Peyer's patch (tissue), 4 donors: ENCODE measurements at regions not wholly inside any gene's neighbourhood (a gene's known extent, or its start where the extent isn't known, plus 50 kb on each side); places are given as distances from the start of the nearest gene placed in this dataset.

ENCODE experiments used
- DNase-seq, 3 donors: peaks; one replicate each; pipeline ENCODE4 v3.0.0-alpha.2; 2017 to 2019
- H3K27ac ChIP-seq, 4 donors: fragments of 200-600 bp; sonication (generic); one replicate each; pipeline ENCODE4 v1.5.1; 2016 to 2019
- H3K27me3 ChIP-seq, 2 donors: fragments of 200-600 bp; sonication (generic); one replicate each; pipeline ENCODE4 v1.5.1; 2019
- H3K36me3 ChIP-seq, 3 donors: fragments of 200-600 bp; sonication (generic); one replicate each; pipeline ENCODE4 v1.5.1; 2016 to 2019
- H3K4me1 ChIP-seq, 4 donors: fragments of 200-600 bp; sonication (generic); one replicate each; pipeline ENCODE4 v1.5.1; 2016 to 2019
- H3K4me3 ChIP-seq, 4 donors: fragments of 200-600 bp; sonication (generic); 1 replicate in 3 of 4; 2 replicates in 1 of 4; pipeline ENCODE4 v1.5.1; 2016 to 2019; ENCODE audit warnings: mild to moderate bottlenecking in 1 of 4
- H3K9me3 ChIP-seq, 4 donors: fragments of 200-600 bp; sonication (generic); one replicate each; pipeline ENCODE4 v1.5.1; 2016 to 2019; ENCODE audit warnings: mild to moderate bottlenecking in 1 of 4
- CTCF ChIP-seq, 6 experiments: fragments of 450-650 bp in 4 of 6; fragments of 200-600 bp in 2 of 6; sonication (generic) in 1 of 6; IDR thresholded peaks; one replicate each; pipeline ENCODE4 v1.5.1; 2017 to 2019; ENCODE audit warnings: antibody characterized with exemption in 6 of 6, mild to moderate bottlenecking in 3 of 6, moderate library complexity in 1 of 6
- POLR2A ChIP-seq, 2 donors: fragments of 450-650 bp; IDR thresholded peaks; one replicate each; pipeline ENCODE4 v1.5.1; 2017; ENCODE audit warnings: antibody characterized with exemption in 2 of 2, mild to moderate bottlenecking in 2 of 2, moderate library complexity in 2 of 2

- Histone ChIP-seq H3K27me3 (no peaks in the 10 kb centered on the region), H3K27ac (no peak overlapping the region), H3K36me3 (no peaks in the 10 kb centered on the region), H3K9me3 (no peaks in the 10 kb centered on the region), H3K4me3 (no peak overlapping the region), H3K4me1 (no peaks in the 10 kb centered on the region)
- no peak for DNase-seq
- TF ChIP-seq POLR2A (IDR thresholded peaks at IDR 0.05) (no peak), CTCF (IDR thresholded peaks at IDR 0.05) (no peak)
Measured at GRCh38 chr4:123077330-123077729, 154.9 kb upstream of the NUDT6 start.

- no peak for DNase-seq
- TF ChIP-seq POLR2A (IDR thresholded peaks at IDR 0.05) (no peak), CTCF (IDR thresholded peaks at IDR 0.05) (no peak)
- Histone ChIP-seq H3K4me3 (no peak overlapping the region), H3K27ac (no peak overlapping the region), H3K9me3 (no peaks in the 10 kb centered on the region), H3K4me1 (no peaks in the 10 kb centered on the region), H3K36me3 (no peaks in the 10 kb centered on the region), H3K27me3 (no peaks in the 10 kb centered on the region)
Measured at GRCh38 chr4:123081971-123082370, 159.6 kb upstream of the NUDT6 start.

GRCh38 chr4:123083646-123084045 lies 161.2 kb upstream of the NUDT6 start:
- no peak overlapping the region for H3K27ac ChIP-seq
- no peak overlapping the region for H3K4me3 ChIP-seq
- no peaks in the 10 kb centered on the region for H3K36me3 ChIP-seq
- H3K9me3 ChIP-seq, result no peaks in the 10 kb centered on the region
- no peaks in the 10 kb centered on the region for H3K4me1 ChIP-seq
- no peaks in the 10 kb centered on the region for H3K27me3 ChIP-seq
- no peak for TF ChIP-seq POLR2A (IDR thresholded peaks at IDR 0.05)
- no peak for DNase-seq

GRCh38 chr4:123088501-123088900 lies 166.1 kb upstream of the NUDT6 start:
- Histone ChIP-seq H3K4me3 (no peak overlapping the region), H3K4me1 (no peaks in the 10 kb centered on the region), H3K27ac (no peak overlapping the region), H3K36me3 (peaks cover 0 to 6% (median 0%) of the 10 kb centered on the region in 3 donors), H3K27me3 (no peaks in the 10 kb centered on the region), H3K9me3 (no peaks in the 10 kb centered on the region)
- TF ChIP-seq CTCF (IDR thresholded peaks at IDR 0.05) (no peak), POLR2A (IDR thresholded peaks at IDR 0.05) (no peak)
- DNase-seq, result no peak

GRCh38 chr4:123090886-123091285 lies 168.5 kb upstream of the NUDT6 start:
- no peak for TF ChIP-seq CTCF (IDR thresholded peaks at IDR 0.05)
- TF ChIP-seq POLR2A (IDR thresholded peaks at IDR 0.05), result no peak
- no peaks in the 10 kb centered on the region for H3K27me3 ChIP-seq
- H3K27ac ChIP-seq, result no peak overlapping the region
- no peaks in the 10 kb centered on the region for H3K4me1 ChIP-seq
- H3K4me3 ChIP-seq, result no peak overlapping the region
- H3K36me3 ChIP-seq, result peaks cover 0 to 6% (median 0%) of the 10 kb centered on the region in 3 donors
- no peak for DNase-seq
- no peaks in the 10 kb centered on the region for H3K9me3 ChIP-seq

GRCh38 chr4:123092586-123092985 lies 170.2 kb upstream of the NUDT6 start:
- Histone ChIP-seq H3K4me3 (no peak overlapping the region), H3K9me3 (no peaks in the 10 kb centered on the region), H3K4me1 (no peaks in the 10 kb centered on the region), H3K27me3 (no peaks in the 10 kb centered on the region), H3K36me3 (peaks cover 0 to 6% (median 0%) of the 10 kb centered on the region in 3 donors), H3K27ac (no peak overlapping the region)
- DNase-seq, result no peak
- no peak for TF ChIP-seq CTCF (IDR thresholded peaks at IDR 0.05)
- TF ChIP-seq POLR2A (IDR thresholded peaks at IDR 0.05), result no peak
